Activated CD8-positive, alpha-beta T cell treated with anti-CD3 and anti-CD28 coated beads for 36 hours (primary cell): ENCODE measurements at regions not wholly inside any gene's neighbourhood (a gene's known extent, or its start where the extent isn't known, plus 50 kb on each side); places are given as distances from the start of the nearest gene placed in this dataset.

Source experiments
- ATAC-seq: fragments of 200-7000 bp; cut with Tn5 transposase; one replicate; pipeline ENCODE4 v1.10.0; 2021; ENCODE audit warnings: mild to moderate bottlenecking, moderate library complexity
- CTCF ChIA-PET: fragments of 350-600 bp; sonication (Branson Sonifier 250); formaldehyde crosslinking; loops from one replicate; lab custom pipeline; 2021; ENCODE audit warnings: antibody characterized with exemption; lab: Charles Lee
- POLR2A ChIA-PET: fragments of 350-600 bp; sonication (Branson Sonifier 250); formaldehyde crosslinking; loops from one replicate; lab custom pipeline; 2021; ENCODE audit warnings: antibody characterized with exemption; lab: Charles Lee
- DNase-seq: peaks from one replicate; pipeline ENCODE4 v3.0.0-alpha.2; 2020
- H3K27ac Mint-ChIP-seq: one replicate; pipeline ENCODE4 v1.8.0; 2021; ENCODE audit warnings: mild to moderate bottlenecking, mixed read lengths
- H3K27me3 Mint-ChIP-seq: one replicate; pipeline ENCODE4 v1.8.0; 2021; ENCODE audit warnings: mixed read lengths
- H3K36me3 Mint-ChIP-seq: one replicate; pipeline ENCODE4 v1.8.0; 2021; ENCODE audit warnings: low read depth, mixed read lengths
- H3K4me1 Mint-ChIP-seq: one replicate; pipeline ENCODE4 v1.8.0; 2021; ENCODE audit warnings: low read depth, mixed read lengths
- H3K4me3 Mint-ChIP-seq: one replicate; pipeline ENCODE4 v1.8.0; 2021; ENCODE audit warnings: mild to moderate bottlenecking, moderate library complexity, mixed read lengths
- H3K9me3 Mint-ChIP-seq: one replicate; pipeline ENCODE4 v1.8.0; 2021; ENCODE audit warnings: mixed read lengths
- CTCF ChIP-seq: fragments of 200-600 bp; IDR thresholded peaks from one replicate; pipeline ENCODE4 v1.8.0; 2022; ENCODE audit warnings: antibody characterized with exemption, mild to moderate bottlenecking
- intact Hi-C: fragments of 100-400 bp; cut with micrococcal nuclease; formaldehyde crosslinking; loops from one replicate; pipeline ENCODE4 v1.10.0; 2022

GRCh38 chr1:182238421-182238820, 153.2 kb downstream of the GLUL start:
- H3K27ac Mint-ChIP-seq: no peak overlapping the region
- H3K9me3 Mint-ChIP-seq: no peaks in the 10 kb centered on the region
- DNase-seq: no peak
- no peaks in the 10 kb centered on the region for H3K27me3 Mint-ChIP-seq
- intact Hi-C loops: no loop called here
- no peak for TF ChIP-seq CTCF
- no peaks in the 10 kb centered on the region for H3K36me3 Mint-ChIP-seq
- no peak overlapping the region for H3K4me3 Mint-ChIP-seq
- CTCF ChIA-PET: interaction anchor here (1.3 kb wide), 1 partner anchor 159 kb away, joined by 3 read pairs; no protein-coding TSS in a partner anchor
- ATAC-seq: no peak
- H3K4me1 Mint-ChIP-seq: peaks cover 9% of the 10 kb centered on the region
- POLR2A ChIA-PET: no interaction called here

- ATAC-seq: no peak
- intact Hi-C loops: no loop called here
- no peak for TF ChIP-seq CTCF
- no peaks in the 10 kb centered on the region for H3K36me3 Mint-ChIP-seq
- no peaks in the 10 kb centered on the region for H3K9me3 Mint-ChIP-seq
- ChIA-PET POLR2A (no interaction called here), CTCF (interaction anchor here (1.3 kb wide), 1 partner anchor 160 kb away, joined by 3 read pairs; no protein-coding TSS in a partner anchor)
- no peak overlapping the region for H3K4me3 Mint-ChIP-seq
- H3K4me1 Mint-ChIP-seq: peaks cover 9% of the 10 kb centered on the region
- no peaks in the 10 kb centered on the region for H3K27me3 Mint-ChIP-seq
- no peak for DNase-seq
- H3K27ac Mint-ChIP-seq: no peak overlapping the region
Measured at GRCh38 chr1:182237329-182237728, 154.3 kb downstream of the GLUL start.

GRCh38 chr1:182236651-182237077, 154.9 kb downstream of the GLUL start:
- intact Hi-C loops: no loop called here
- H3K4me1 Mint-ChIP-seq: peaks cover 9% of the 10 kb centered on the region
- no peaks in the 10 kb centered on the region for H3K27me3 Mint-ChIP-seq
- no peak for DNase-seq
- CTCF ChIA-PET: no interaction called here
- ATAC-seq: no peak
- no peaks in the 10 kb centered on the region for H3K36me3 Mint-ChIP-seq
- H3K27ac Mint-ChIP-seq: no peak overlapping the region
- no peaks in the 10 kb centered on the region for H3K9me3 Mint-ChIP-seq
- no peak overlapping the region for H3K4me3 Mint-ChIP-seq
- TF ChIP-seq CTCF: no peak
- POLR2A ChIA-PET: no interaction called here

GRCh38 chr1:182235952-182236650, 155.5 kb downstream of the GLUL start:
- DNase-seq: no peak
- Mint-ChIP-seq H3K36me3 (no peaks in the 10 kb centered on the region), H3K4me1 (peaks cover 9% of the 10 kb centered on the region), H3K27me3 (no peaks in the 10 kb centered on the region), H3K27ac (no peak overlapping the region), H3K4me3 (no peak overlapping the region), H3K9me3 (no peaks in the 10 kb centered on the region)
- no peak for TF ChIP-seq CTCF
- no peak for ATAC-seq
- POLR2A ChIA-PET: no interaction called here
- CTCF ChIA-PET: interaction anchor here (1.3 to 1.5 kb wide), 2 partner anchors 9 to 155 kb away, joined by 3 read pairs; no protein-coding TSS in a partner anchor
- intact Hi-C loops: no loop called here

- Mint-ChIP-seq H3K4me1 (peaks cover 9% of the 10 kb centered on the region), H3K27ac (no peak overlapping the region), H3K36me3 (no peaks in the 10 kb centered on the region), H3K27me3 (no peaks in the 10 kb centered on the region), H3K9me3 (no peaks in the 10 kb centered on the region), H3K4me3 (no peak overlapping the region)
- ATAC-seq: no peak
- TF ChIP-seq CTCF: no peak
- CTCF ChIA-PET: interaction anchor here (1.3 to 1.5 kb wide), 2 partner anchors 9 to 155 kb away, joined by 3 read pairs; no protein-coding TSS in a partner anchor
- DNase-seq: no peak
- intact Hi-C loops: no loop called here
- POLR2A ChIA-PET: no interaction called here
Measured at GRCh38 chr1:182235604-182235951, 156.0 kb downstream of the GLUL start.
